ENCODE measurements at regions not wholly inside any gene's neighbourhood (a gene's known extent, or its start where the extent isn't known, plus 50 kb on each side); places are given as distances from the start of the nearest gene placed in this dataset.

DNA sequence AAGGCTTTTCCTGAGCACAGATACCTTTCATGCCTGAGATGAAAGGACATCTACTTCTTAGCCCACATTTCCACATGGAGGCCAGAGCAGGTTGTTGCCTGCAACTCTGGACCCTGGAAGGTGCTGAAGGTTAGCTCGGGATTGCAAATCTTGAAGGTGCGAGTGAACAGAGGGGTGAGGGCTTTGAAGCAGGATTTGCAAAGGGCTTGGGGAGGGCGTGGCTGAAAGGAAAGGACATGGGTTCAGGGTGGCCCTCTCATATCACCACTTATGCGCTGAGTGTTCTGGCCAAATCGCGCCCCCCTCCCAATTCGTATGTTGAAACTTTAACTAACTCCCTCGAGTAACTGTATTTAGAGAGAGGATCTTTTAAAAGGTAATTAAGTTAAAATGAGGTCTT is 501.6 kb downstream of the MIAT start:
- no peaks in the 10 kb centered on the region for H3K36me3 Mint-ChIP-seq
- intact Hi-C loops (cut with micrococcal nuclease) = no loop called here
- H3K27ac ChIP-seq (ENCODE audit: low read depth, low read length) = no peak overlapping the region
- no peak overlapping the region for H3K27ac Mint-ChIP-seq
- no peak for DNase-seq
- H3K27me3 Mint-ChIP-seq = peaks cover 0 to 15% of the 10 kb centered on the region in 2 donors
- no peak overlapping the region for H3K4me3 ChIP-seq (ENCODE audit: low read length in 2 of 2)
- H3K4me1 Mint-ChIP-seq = no peaks in the 10 kb centered on the region
- H3K9me3 ChIP-seq (ENCODE audit: control insufficient read depth in 1 of 2, low read length in 2 of 2) = no peaks in the 10 kb centered on the region
- ChIA-PET CTCF (ENCODE audit: partially characterized antibody) (no interaction called here), POLR2A (ENCODE audit: partially characterized antibody) (no interaction called here)
- no peaks in the 10 kb centered on the region for H3K27me3 ChIP-seq (ENCODE audit: insufficient read depth, low read length)
- peaks cover 0 to 7% (median under 1%) of the 10 kb centered on the region in 8 donors for H3K9me3 Mint-ChIP-seq
- no peaks in the 10 kb centered on the region for H3K36me3 ChIP-seq (ENCODE audit: insufficient read depth, low read length)
- no peaks in the 10 kb centered on the region for H3K4me1 ChIP-seq (ENCODE audit: insufficient read depth, low read length)
- H3K4me3 Mint-ChIP-seq = no peak overlapping the region

DNA sequence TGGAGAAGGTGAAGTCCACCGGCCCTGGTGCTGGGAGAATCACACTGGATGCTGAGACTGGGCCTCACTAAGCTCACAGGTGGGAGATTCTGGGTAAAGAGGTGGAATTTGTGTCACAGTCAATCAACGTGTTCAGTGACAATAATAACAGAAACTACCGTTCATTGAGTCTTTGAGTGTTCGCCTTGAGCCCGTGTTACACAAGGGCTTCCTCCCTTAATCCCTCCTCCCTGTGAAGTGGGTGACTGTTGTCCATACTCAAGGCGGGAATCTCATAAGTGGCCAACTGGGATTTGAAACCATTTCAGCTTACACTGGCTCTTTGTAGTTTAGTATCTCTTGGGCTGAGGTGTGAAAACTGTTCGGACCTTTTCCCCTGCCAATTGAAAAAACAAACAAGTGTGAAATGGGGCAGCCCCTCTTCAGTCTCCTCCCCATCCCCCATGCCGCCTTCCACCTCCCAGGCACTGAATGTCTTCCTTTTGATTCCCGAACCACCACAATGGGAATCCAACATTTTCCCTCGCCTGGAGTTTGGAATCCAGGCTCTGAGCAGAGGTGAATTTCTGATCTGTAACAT is 502.4 kb downstream of the MIAT start:
- no peaks in the 10 kb centered on the region for H3K4me1 ChIP-seq (ENCODE audit: insufficient read depth, low read length)
- intact Hi-C loops (cut with micrococcal nuclease) = no loop called here
- H3K27ac ChIP-seq (ENCODE audit: low read depth, low read length) = no peak overlapping the region
- Mint-ChIP-seq H3K9me3 (peaks cover 0 to 7% (median 0%) of the 10 kb centered on the region in 8 donors), H3K27ac (no peak overlapping the region), H3K4me3 (no peak overlapping the region), H3K27me3 (peaks cover 0 to 15% of the 10 kb centered on the region in 2 donors), H3K4me1 (no peaks in the 10 kb centered on the region), H3K36me3 (no peaks in the 10 kb centered on the region)
- ChIA-PET POLR2A (ENCODE audit: partially characterized antibody) (no interaction called here), CTCF (ENCODE audit: partially characterized antibody) (no interaction called here)
- H3K9me3 ChIP-seq (ENCODE audit: control insufficient read depth in 1 of 2, low read length in 2 of 2) = no peaks in the 10 kb centered on the region
- no peaks in the 10 kb centered on the region for H3K36me3 ChIP-seq (ENCODE audit: insufficient read depth, low read length)
- no peak for DNase-seq
- no peak overlapping the region for H3K4me3 ChIP-seq (ENCODE audit: low read length in 2 of 2)
- H3K27me3 ChIP-seq (ENCODE audit: insufficient read depth, low read length) = no peaks in the 10 kb centered on the region

GRCh38 chr22:27163162-27164137 is 506.1 kb downstream of the MIAT start:
- Histone ChIP-seq H3K9me3 (ENCODE audit: control insufficient read depth in 1 of 2, low read length in 2 of 2) (no peaks in the 10 kb centered on the region), H3K4me1 (ENCODE audit: insufficient read depth, low read length) (no peaks in the 10 kb centered on the region), H3K27ac (ENCODE audit: low read depth, low read length) (no peak overlapping the region), H3K4me3 (ENCODE audit: low read length in 2 of 2) (no peak overlapping the region), H3K36me3 (ENCODE audit: insufficient read depth, low read length) (no peaks in the 10 kb centered on the region), H3K27me3 (ENCODE audit: insufficient read depth, low read length) (no peaks in the 10 kb centered on the region)
- Mint-ChIP-seq H3K9me3 (peaks cover 0 to 7% (median 0%) of the 10 kb centered on the region in 8 donors), H3K27me3 (peaks cover 4 to 10% of the 10 kb centered on the region in 2 donors), H3K4me3 (no peak overlapping the region), H3K36me3 (no peaks in the 10 kb centered on the region), H3K27ac (no peak overlapping the region), H3K4me1 (no peaks in the 10 kb centered on the region)
- POLR2A ChIA-PET (ENCODE audit: partially characterized antibody) = no interaction called here
- CTCF ChIA-PET (ENCODE audit: partially characterized antibody) = no interaction called here
- no peak for DNase-seq
- intact Hi-C loops (cut with micrococcal nuclease) = no loop called here

DNA sequence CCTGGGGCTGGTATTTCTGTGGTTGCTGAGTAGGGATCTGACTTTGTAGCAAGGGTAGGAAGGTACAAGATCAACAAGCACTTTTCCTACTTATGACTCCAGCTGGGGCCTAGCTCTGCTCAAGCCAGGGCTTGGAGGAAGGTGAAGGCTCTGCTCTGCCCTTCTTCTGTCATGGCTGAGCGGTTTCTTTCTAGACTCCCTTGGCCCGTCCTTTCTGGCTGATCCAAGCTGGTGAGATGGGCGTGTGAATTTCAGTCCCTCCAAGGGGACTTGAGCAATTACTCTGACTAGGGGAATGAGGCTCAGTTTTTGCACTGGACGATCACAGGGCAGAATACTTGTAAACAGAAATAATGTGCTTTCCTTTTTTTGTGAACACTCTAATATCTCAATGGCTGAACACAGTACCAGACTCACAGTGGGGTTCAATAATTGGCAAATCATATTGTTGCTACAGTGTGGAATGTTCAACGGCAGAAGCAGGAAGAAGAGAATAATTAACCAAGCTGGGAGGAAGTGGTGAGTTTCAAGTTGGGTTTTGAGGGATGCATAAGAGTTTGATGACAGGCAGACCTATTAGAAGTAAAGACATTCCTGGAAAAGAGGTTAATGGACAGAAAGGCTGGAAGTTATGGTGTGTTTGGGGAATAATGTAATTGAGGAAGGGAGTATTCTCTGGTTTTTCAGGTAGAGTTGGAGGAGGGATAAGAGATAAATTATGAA is 507.6 kb downstream of the MIAT start:
- no peaks in the 10 kb centered on the region for H3K9me3 ChIP-seq (ENCODE audit: control insufficient read depth in 1 of 2, low read length in 2 of 2)
- H3K36me3 ChIP-seq (ENCODE audit: insufficient read depth, low read length) = no peaks in the 10 kb centered on the region
- no peak overlapping the region for H3K4me3 Mint-ChIP-seq
- H3K36me3 Mint-ChIP-seq = no peaks in the 10 kb centered on the region
- DNase-seq = no peak
- H3K27me3 ChIP-seq (ENCODE audit: insufficient read depth, low read length) = no peaks in the 10 kb centered on the region
- no peak overlapping the region for H3K27ac Mint-ChIP-seq
- ChIA-PET CTCF (ENCODE audit: partially characterized antibody) (no interaction called here), POLR2A (ENCODE audit: partially characterized antibody) (no interaction called here)
- peaks cover 0 to 7% (median 0%) of the 10 kb centered on the region in 8 donors for H3K9me3 Mint-ChIP-seq
- peaks cover 4 to 8% of the 10 kb centered on the region in 2 donors for H3K27me3 Mint-ChIP-seq
- intact Hi-C loops (cut with micrococcal nuclease) = no loop called here
- H3K4me1 Mint-ChIP-seq = no peaks in the 10 kb centered on the region
- no peak overlapping the region for H3K4me3 ChIP-seq (ENCODE audit: low read length in 2 of 2)
- no peaks in the 10 kb centered on the region for H3K4me1 ChIP-seq (ENCODE audit: insufficient read depth, low read length)
- H3K27ac ChIP-seq (ENCODE audit: low read depth, low read length) = no peak overlapping the region

- Histone ChIP-seq H3K36me3 (ENCODE audit: insufficient read depth, low read length) (no peaks in the 10 kb centered on the region), H3K9me3 (ENCODE audit: control insufficient read depth in 1 of 2, low read length in 2 of 2) (no peaks in the 10 kb centered on the region), H3K27ac (ENCODE audit: low read depth, low read length) (no peak overlapping the region), H3K4me3 (ENCODE audit: low read length in 2 of 2) (no peak overlapping the region), H3K4me1 (ENCODE audit: insufficient read depth, low read length) (no peaks in the 10 kb centered on the region), H3K27me3 (ENCODE audit: insufficient read depth, low read length) (peaks cover 4% of the 10 kb centered on the region)
- intact Hi-C loops (cut with micrococcal nuclease) = no loop called here
- peaks cover 0 to 3% (median 0%) of the 10 kb centered on the region in 8 donors for H3K9me3 Mint-ChIP-seq
- no peak for DNase-seq
- CTCF ChIA-PET (ENCODE audit: partially characterized antibody) = no interaction called here
- no peaks in the 10 kb centered on the region for H3K36me3 Mint-ChIP-seq
- H3K4me3 Mint-ChIP-seq = no peak overlapping the region
- POLR2A ChIA-PET (ENCODE audit: partially characterized antibody) = no interaction called here
- H3K27ac Mint-ChIP-seq = no peak overlapping the region
- H3K4me1 Mint-ChIP-seq = no peaks in the 10 kb centered on the region
- H3K27me3 Mint-ChIP-seq = peaks cover 4 to 5% of the 10 kb centered on the region in 2 donors
Observed at GRCh38 chr22:27168681-27169080, 511.3 kb downstream of the MIAT start.

GRCh38 chr22:27170491-27170890 is 513.1 kb downstream of the MIAT start:
- intact Hi-C loops (cut with micrococcal nuclease) = no loop called here
- no peak overlapping the region for H3K4me3 Mint-ChIP-seq
- H3K27me3 ChIP-seq (ENCODE audit: insufficient read depth, low read length) = peaks cover 4% of the 10 kb centered on the region

GRCh38 chr22:27171212-27171611 is 513.8 kb downstream of the MIAT start:
- DNase-seq = no peak
- Histone ChIP-seq H3K27ac (ENCODE audit: low read depth, low read length) (no peak overlapping the region), H3K9me3 (ENCODE audit: control insufficient read depth in 1 of 2, low read length in 2 of 2) (no peaks in the 10 kb centered on the region), H3K27me3 (ENCODE audit: insufficient read depth, low read length) (peaks cover 4% of the 10 kb centered on the region), H3K4me3 (ENCODE audit: low read length in 2 of 2) (no peak overlapping the region), H3K4me1 (ENCODE audit: insufficient read depth, low read length) (no peaks in the 10 kb centered on the region), H3K36me3 (ENCODE audit: insufficient read depth, low read length) (no peaks in the 10 kb centered on the region)
- Mint-ChIP-seq H3K27me3 (peaks cover 3 to 9% of the 10 kb centered on the region in 2 donors), H3K36me3 (no peaks in the 10 kb centered on the region), H3K27ac (no peak overlapping the region), H3K4me3 (no peak overlapping the region), H3K9me3 (peaks cover 0 to 3% (median 0%) of the 10 kb centered on the region in 8 donors), H3K4me1 (no peaks in the 10 kb centered on the region)
- intact Hi-C loops (cut with micrococcal nuclease) = no loop called here
- ChIA-PET CTCF (ENCODE audit: partially characterized antibody) (no interaction called here), POLR2A (ENCODE audit: partially characterized antibody) (no interaction called here)

More at GRCh38 chr22:27170491-27170890, 513.1 kb downstream of the MIAT start:
- Mint-ChIP-seq H3K36me3 (no peaks in the 10 kb centered on the region), H3K9me3 (peaks cover 0 to 3% (median 0%) of the 10 kb centered on the region in 8 donors), H3K4me1 (no peaks in the 10 kb centered on the region), H3K27me3 (peaks cover 2 to 9% of the 10 kb centered on the region in 2 donors), H3K27ac (no peak overlapping the region)
- H3K36me3 ChIP-seq (ENCODE audit: insufficient read depth, low read length) = no peaks in the 10 kb centered on the region
- no peak for DNase-seq
- H3K4me1 ChIP-seq (ENCODE audit: insufficient read depth, low read length) = no peaks in the 10 kb centered on the region
- CTCF ChIA-PET (ENCODE audit: partially characterized antibody) = no interaction called here
- no peaks in the 10 kb centered on the region for H3K9me3 ChIP-seq (ENCODE audit: control insufficient read depth in 1 of 2, low read length in 2 of 2)
- POLR2A ChIA-PET (ENCODE audit: partially characterized antibody) = no interaction called here
- no peak overlapping the region for H3K4me3 ChIP-seq (ENCODE audit: low read length in 2 of 2)
- no peak overlapping the region for H3K27ac ChIP-seq (ENCODE audit: low read depth, low read length)

Data from CD4-positive, alpha-beta memory T cell (primary cell).